Astrocyte (in vitro differentiated cells and primary cell): ENCODE measurements at regions not wholly inside any gene's neighbourhood (a gene's known extent, or its start where the extent isn't known, plus 50 kb on each side); places are given as distances from the start of the nearest gene placed in this dataset.

Experiments
- EZH2 ChIP-seq: IDR thresholded peaks from 2 replicates; pipeline ENCODE4 v1.6.1; 2012; ENCODE audit warnings: mild to moderate bottlenecking, low read length, inconsistent platforms; ENCODE audit not compliant: insufficient read depth
- TF ChIP-seq, protein P1 (sequence below): IDR thresholded peaks from 2 replicates; pipeline ENCODE4 v1.5.1; 2011; ENCODE audit warnings: low read depth, mild to moderate bottlenecking, inconsistent platforms, low read length, moderate library complexity; ENCODE audit not compliant: insufficient read depth

- TF ChIP-seq, protein P1, sequence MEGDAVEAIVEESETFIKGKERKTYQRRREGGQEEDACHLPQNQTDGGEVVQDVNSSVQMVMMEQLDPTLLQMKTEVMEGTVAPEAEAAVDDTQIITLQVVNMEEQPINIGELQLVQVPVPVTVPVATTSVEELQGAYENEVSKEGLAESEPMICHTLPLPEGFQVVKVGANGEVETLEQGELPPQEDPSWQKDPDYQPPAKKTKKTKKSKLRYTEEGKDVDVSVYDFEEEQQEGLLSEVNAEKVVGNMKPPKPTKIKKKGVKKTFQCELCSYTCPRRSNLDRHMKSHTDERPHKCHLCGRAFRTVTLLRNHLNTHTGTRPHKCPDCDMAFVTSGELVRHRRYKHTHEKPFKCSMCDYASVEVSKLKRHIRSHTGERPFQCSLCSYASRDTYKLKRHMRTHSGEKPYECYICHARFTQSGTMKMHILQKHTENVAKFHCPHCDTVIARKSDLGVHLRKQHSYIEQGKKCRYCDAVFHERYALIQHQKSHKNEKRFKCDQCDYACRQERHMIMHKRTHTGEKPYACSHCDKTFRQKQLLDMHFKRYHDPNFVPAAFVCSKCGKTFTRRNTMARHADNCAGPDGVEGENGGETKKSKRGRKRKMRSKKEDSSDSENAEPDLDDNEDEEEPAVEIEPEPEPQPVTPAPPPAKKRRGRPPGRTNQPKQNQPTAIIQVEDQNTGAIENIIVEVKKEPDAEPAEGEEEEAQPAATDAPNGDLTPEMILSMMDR = no peak
- no peak for TF ChIP-seq EZH2
Observed at GRCh38 chr6:119482850-119483285, 133.3 kb upstream of the MAN1A1 start.
